ENCODE measurements at regions not wholly inside any gene's neighbourhood (a gene's known extent, or its start where the extent isn't known, plus 50 kb on each side); places are given as distances from the start of the nearest gene placed in this dataset.

DNA sequence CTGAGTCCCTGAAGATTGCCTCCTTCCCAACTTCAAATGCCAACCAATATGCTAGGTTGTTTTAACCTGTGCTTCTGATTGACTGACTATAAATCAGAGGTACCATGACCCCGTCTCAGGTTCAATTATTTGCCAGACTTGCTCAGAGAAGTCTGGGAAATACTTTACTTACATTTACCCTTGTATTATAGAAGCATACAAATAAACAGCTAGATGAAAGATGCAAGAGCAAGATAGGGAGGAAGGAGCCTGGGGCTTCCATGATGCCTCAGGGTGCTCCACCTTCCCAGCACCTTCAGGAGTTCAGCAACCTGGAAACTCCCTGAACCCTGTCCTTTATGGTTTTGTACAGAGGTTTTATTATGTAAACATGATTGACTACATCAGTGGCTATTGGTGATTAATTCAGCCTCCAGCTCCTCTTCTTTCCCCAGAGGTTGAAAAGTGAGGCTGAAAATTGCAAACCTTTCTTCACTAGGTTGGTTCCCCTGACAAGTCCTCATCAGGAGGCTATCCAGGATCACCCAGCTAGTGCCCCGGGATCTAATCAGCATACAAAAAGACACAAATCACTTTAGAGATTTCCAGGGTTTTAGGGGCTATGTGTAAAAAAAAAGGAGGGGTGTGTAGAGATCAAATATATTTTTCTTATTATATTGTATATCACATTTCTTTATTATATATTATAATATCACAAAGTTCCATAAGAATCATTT lies 547.7 kb downstream of the EPM2A start:
- Histone ChIP-seq H3K27ac (ENCODE audit: low read length) (no peak overlapping the region), H3F3A (ENCODE audit: insufficient read depth, low read length) (no peaks in the 10 kb centered on the region), H3K9me2 (replicated peaks; ENCODE audit: insufficient read depth, low read length) (no peaks in the 10 kb centered on the region), H3K9me3 (replicated peaks; ENCODE audit: insufficient read depth, low read length) (no peaks in the 10 kb centered on the region), H3K4me3 (ENCODE audit: low read length) (no peak overlapping the region), H3K36me3 (replicated peaks; ENCODE audit: insufficient read depth, low read length) (no peaks in the 10 kb centered on the region), H2AFZ (ENCODE audit: low read length) (no peak overlapping the region), H3K27me3 (replicated peaks; ENCODE audit: insufficient read depth, low read length) (no peaks in the 10 kb centered on the region), H3K9ac (ENCODE audit: low read length) (no peak overlapping the region), H3K4me1 (ENCODE audit: low read length) (no peaks in the 10 kb centered on the region), H3K79me2 (ENCODE audit: low read length) (no peaks in the 10 kb centered on the region), H3K4me2 (ENCODE audit: low read depth, low read length) (no peak overlapping the region), H4K20me1 (ENCODE audit: insufficient read depth, low read length) (no peaks in the 10 kb centered on the region)
- no peak for DNase-seq
- TF ChIP-seq, protein P1, sequence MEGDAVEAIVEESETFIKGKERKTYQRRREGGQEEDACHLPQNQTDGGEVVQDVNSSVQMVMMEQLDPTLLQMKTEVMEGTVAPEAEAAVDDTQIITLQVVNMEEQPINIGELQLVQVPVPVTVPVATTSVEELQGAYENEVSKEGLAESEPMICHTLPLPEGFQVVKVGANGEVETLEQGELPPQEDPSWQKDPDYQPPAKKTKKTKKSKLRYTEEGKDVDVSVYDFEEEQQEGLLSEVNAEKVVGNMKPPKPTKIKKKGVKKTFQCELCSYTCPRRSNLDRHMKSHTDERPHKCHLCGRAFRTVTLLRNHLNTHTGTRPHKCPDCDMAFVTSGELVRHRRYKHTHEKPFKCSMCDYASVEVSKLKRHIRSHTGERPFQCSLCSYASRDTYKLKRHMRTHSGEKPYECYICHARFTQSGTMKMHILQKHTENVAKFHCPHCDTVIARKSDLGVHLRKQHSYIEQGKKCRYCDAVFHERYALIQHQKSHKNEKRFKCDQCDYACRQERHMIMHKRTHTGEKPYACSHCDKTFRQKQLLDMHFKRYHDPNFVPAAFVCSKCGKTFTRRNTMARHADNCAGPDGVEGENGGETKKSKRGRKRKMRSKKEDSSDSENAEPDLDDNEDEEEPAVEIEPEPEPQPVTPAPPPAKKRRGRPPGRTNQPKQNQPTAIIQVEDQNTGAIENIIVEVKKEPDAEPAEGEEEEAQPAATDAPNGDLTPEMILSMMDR (IDR thresholded peaks at IDR 0.05; ENCODE audit: low read length) = no peak
- TF ChIP-seq EZH2phosphoT487 (IDR thresholded peaks at IDR 0.05; ENCODE audit: low read length) = no peak
- no peak for TF ChIP-seq EZH2 (optimal IDR thresholded peaks at IDR 0.05; ENCODE audit: low read depth, low read length)

DNA sequence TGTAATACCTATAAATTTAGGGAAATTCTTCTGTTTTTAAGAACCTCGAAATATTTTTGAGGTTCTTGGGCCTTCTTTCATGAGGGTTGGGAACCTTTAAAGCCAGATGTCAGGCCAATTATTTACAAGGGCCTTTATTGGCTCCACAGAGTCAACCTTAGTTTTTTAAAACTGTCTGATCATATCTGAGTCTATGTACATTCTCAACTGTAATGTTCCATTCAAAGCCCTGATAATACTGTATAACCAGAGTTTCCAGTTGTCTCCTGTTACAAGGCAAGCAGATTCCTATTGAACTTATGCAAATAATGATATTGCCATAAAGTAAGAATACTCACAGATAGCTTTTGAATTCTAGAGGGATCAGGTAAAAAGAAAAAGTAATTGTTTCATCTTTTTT lies 545.5 kb downstream of the EPM2A start:
- Histone ChIP-seq H3K36me3 (replicated peaks; ENCODE audit: insufficient read depth, low read length) (no peaks in the 10 kb centered on the region), H3K9ac (ENCODE audit: low read length) (no peak overlapping the region), H3K9me3 (replicated peaks; ENCODE audit: insufficient read depth, low read length) (no peaks in the 10 kb centered on the region), H2AFZ (ENCODE audit: low read length) (no peak overlapping the region), H3K4me2 (ENCODE audit: low read depth, low read length) (no peak overlapping the region), H3F3A (ENCODE audit: insufficient read depth, low read length) (no peaks in the 10 kb centered on the region), H3K27ac (ENCODE audit: low read length) (no peak overlapping the region), H3K4me1 (ENCODE audit: low read length) (no peaks in the 10 kb centered on the region), H3K4me3 (ENCODE audit: low read length) (no peak overlapping the region), H4K20me1 (ENCODE audit: insufficient read depth, low read length) (no peaks in the 10 kb centered on the region), H3K9me2 (replicated peaks; ENCODE audit: insufficient read depth, low read length) (no peaks in the 10 kb centered on the region), H3K79me2 (ENCODE audit: low read length) (no peaks in the 10 kb centered on the region), H3K27me3 (replicated peaks; ENCODE audit: insufficient read depth, low read length) (no peaks in the 10 kb centered on the region)
- TF ChIP-seq, protein P1 (IDR thresholded peaks at IDR 0.05; ENCODE audit: low read length) = no peak
- no peak for TF ChIP-seq EZH2 (optimal IDR thresholded peaks at IDR 0.05; ENCODE audit: low read depth, low read length)
- no peak for DNase-seq

DNA sequence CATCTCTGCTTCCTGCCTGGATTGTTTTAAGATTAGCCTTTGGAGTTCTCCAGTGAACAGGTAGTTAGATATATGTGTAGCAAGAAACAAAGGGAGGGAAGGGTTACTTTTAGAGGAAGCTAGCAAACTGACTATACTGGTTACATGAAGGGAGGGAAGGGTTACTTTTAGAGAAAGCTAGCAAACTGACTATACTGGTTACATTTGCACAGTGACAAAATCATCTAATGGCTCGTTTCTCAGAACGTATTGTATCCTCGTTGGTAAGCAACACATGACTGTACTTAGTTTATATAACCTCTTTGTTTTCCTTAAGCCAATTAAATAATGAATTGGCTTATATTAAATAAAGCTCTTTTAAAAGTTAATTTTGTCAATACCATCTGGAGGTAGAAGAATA lies 540.9 kb downstream of the EPM2A start:
- H3K4me1 ChIP-seq (ENCODE audit: low read length) = no peaks in the 10 kb centered on the region
- H3K4me2 ChIP-seq (ENCODE audit: low read depth, low read length) = no peak overlapping the region
- no peaks in the 10 kb centered on the region for H3K27me3 ChIP-seq (replicated peaks; ENCODE audit: insufficient read depth, low read length)
- H3K27ac ChIP-seq (ENCODE audit: low read length) = no peak overlapping the region
- no peak for TF ChIP-seq EZH2phosphoT487 (IDR thresholded peaks at IDR 0.05; ENCODE audit: low read length)
- TF ChIP-seq, protein P1 (IDR thresholded peaks at IDR 0.05; ENCODE audit: low read length) = no peak
- TF ChIP-seq EZH2 (optimal IDR thresholded peaks at IDR 0.05; ENCODE audit: low read depth, low read length) = no peak
- H3K9me3 ChIP-seq (replicated peaks; ENCODE audit: insufficient read depth, low read length) = no peaks in the 10 kb centered on the region
- no peaks in the 10 kb centered on the region for H4K20me1 ChIP-seq (ENCODE audit: insufficient read depth, low read length)
- H3K36me3 ChIP-seq (replicated peaks; ENCODE audit: insufficient read depth, low read length) = no peaks in the 10 kb centered on the region
- no peaks in the 10 kb centered on the region for H3K79me2 ChIP-seq (ENCODE audit: low read length)
- no peaks in the 10 kb centered on the region for H3F3A ChIP-seq (ENCODE audit: insufficient read depth, low read length)
- no peak overlapping the region for H3K9ac ChIP-seq (ENCODE audit: low read length)
- no peaks in the 10 kb centered on the region for H3K9me2 ChIP-seq (replicated peaks; ENCODE audit: insufficient read depth, low read length)
- H3K4me3 ChIP-seq (ENCODE audit: low read length) = no peak overlapping the region
- DNase-seq = no peak
- H2AFZ ChIP-seq (ENCODE audit: low read length) = no peak overlapping the region
